ENCODE measurements at regions not wholly inside any gene's neighbourhood (a gene's known extent, or its start where the extent isn't known, plus 50 kb on each side); places are given as distances from the start of the nearest gene placed in this dataset.

DNA sequence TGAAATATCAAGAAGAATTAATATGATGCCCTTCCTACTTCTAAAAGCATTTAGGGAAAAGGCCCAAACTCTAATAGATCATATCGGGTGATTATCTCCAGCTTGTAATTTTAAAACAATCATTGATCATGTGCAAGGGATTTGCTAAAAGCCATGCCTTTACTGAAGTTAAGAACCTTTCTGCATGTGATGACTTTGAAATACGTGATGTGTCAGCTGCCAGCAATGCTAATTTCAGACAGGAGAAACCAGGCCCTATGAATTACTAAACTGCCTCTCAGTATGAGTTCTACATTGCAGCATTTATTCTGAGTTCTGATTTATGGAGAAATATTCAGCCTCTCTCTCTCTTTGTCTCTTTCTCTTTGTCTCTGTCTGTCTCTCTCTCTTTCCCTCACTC, 203.6 kb upstream of the AKR1E2 start:
- Histone ChIP-seq H3K27me3 (replicated peaks; ENCODE audit: insufficient read depth) (no peaks in the 10 kb centered on the region), H2AFZ (peak overlapping the region; percentile 53), H3K36me3 (ENCODE audit: low read depth) (no peaks in the 10 kb centered on the region), H3K9me3 (ENCODE audit: low read depth) (no peaks in the 10 kb centered on the region), H3K4me3 (no peak overlapping the region), H3K79me2 (ENCODE audit: insufficient read depth) (no peaks in the 10 kb centered on the region), H3K4me1 (ENCODE audit: insufficient read depth) (peaks cover 18% of the 10 kb centered on the region), H3K9me2 (ENCODE audit: insufficient read depth) (no peaks in the 10 kb centered on the region), H3K9ac (no peak overlapping the region), H3F3A (ENCODE audit: insufficient read depth) (peaks cover 11% of the 10 kb centered on the region; the same call in 1 of the 2 replicates), H3K27ac (no peak overlapping the region), H3K4me2 (ENCODE audit: unreplicated experiment) (no peak overlapping the region), H4K20me1 (ENCODE audit: insufficient read depth) (no peaks in the 10 kb centered on the region)
- 76 to 80% methylated on average over 2 of the region's 2 CpGs for WGBS, 2 experiments (ENCODE audit: low coverage in 1 of 2, low lambda C conversion rate in 2 of 2, missing lambda C conversion rate in 2 of 2)
- peak; percentile 25 for DNase-seq
- TF ChIP-seq EZH2phosphoT487 (IDR thresholded peaks at IDR 0.05; ENCODE audit: insufficient read depth, low read depth) (no peak), EZH2 (IDR thresholded peaks at IDR 0.05; ENCODE audit: insufficient read depth, poor library complexity, severe bottlenecking) (no peak)
- in situ Hi-C loops (cut with MboI): no loop called here

DNA sequence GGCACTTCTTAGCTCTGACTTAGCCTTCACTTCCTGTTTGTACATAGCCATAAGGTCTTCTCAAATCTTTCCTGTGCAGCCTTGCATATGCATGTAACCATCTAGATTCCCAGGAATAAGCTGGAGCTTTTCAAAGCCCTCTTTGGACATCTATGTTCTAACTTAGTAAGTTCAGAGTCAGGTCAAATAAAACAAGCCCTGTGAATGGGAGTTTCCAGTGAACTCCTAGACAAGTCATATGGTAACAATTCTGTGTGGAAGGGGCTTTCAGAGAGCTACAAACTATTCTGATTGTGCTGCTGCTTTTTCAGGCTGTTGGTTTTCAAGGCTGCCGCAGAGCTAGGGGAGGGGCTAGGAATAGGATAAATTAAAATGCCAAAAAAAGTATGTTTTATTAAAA, 208.4 kb upstream of the AKR1E2 start:
- in situ Hi-C loops (cut with MboI): no loop called here
- no peaks in the 10 kb centered on the region for H3K79me2 ChIP-seq (ENCODE audit: insufficient read depth)
- peaks cover 5% of the 10 kb centered on the region; the same call in 1 of the 2 replicates for H3K4me1 ChIP-seq (ENCODE audit: insufficient read depth)
- H4K20me1 ChIP-seq (ENCODE audit: insufficient read depth): no peaks in the 10 kb centered on the region
- H3K27me3 ChIP-seq (replicated peaks; ENCODE audit: insufficient read depth): no peaks in the 10 kb centered on the region
- 3 to 18% methylated on average over 1 of the region's 1 CpG for WGBS, 2 experiments (ENCODE audit: low coverage in 1 of 2, low lambda C conversion rate in 2 of 2, missing lambda C conversion rate in 2 of 2)
- H3K9me3 ChIP-seq (ENCODE audit: low read depth): no peaks in the 10 kb centered on the region
- no peak overlapping the region for H3K27ac ChIP-seq
- no peak overlapping the region for H3K4me2 ChIP-seq (ENCODE audit: unreplicated experiment)
- no peak overlapping the region for H2AFZ ChIP-seq
- H3K36me3 ChIP-seq (ENCODE audit: low read depth): no peaks in the 10 kb centered on the region
- no peak for DNase-seq
- no peaks in the 10 kb centered on the region for H3F3A ChIP-seq (ENCODE audit: insufficient read depth)
- no peak overlapping the region for H3K4me3 ChIP-seq
- no peaks in the 10 kb centered on the region for H3K9me2 ChIP-seq (ENCODE audit: insufficient read depth)
- no peak overlapping the region for H3K9ac ChIP-seq
- no peak for TF ChIP-seq EZH2phosphoT487 (IDR thresholded peaks at IDR 0.05; ENCODE audit: insufficient read depth, low read depth)
- no peak for TF ChIP-seq EZH2 (IDR thresholded peaks at IDR 0.05; ENCODE audit: insufficient read depth, poor library complexity, severe bottlenecking)

DNA sequence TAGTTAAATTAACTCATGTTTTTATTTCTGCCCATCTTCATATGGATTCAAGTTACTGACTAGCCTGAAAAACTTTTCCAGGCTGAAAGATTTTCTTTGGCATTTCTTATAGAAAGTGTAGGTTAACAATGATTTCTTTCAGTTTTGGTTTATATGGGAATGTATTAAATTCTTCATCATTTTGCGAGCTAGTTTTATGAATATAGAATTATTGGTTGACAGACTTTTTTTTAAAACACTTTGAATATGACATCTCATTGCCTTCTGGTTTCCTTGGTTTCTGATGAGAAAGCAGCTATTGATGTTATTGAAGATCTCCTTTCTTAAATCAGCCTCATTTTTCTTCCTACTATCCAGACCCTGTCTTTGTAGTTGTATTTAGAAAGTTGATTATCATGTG, 211.0 kb upstream of the AKR1E2 start:
- no peak for DNase-seq
- Histone ChIP-seq H3K4me3 (no peak overlapping the region), H3K4me2 (ENCODE audit: unreplicated experiment) (no peak overlapping the region), H3K27ac (no peak overlapping the region), H3K36me3 (ENCODE audit: low read depth) (no peaks in the 10 kb centered on the region), H3K9me3 (ENCODE audit: low read depth) (no peaks in the 10 kb centered on the region), H3K9me2 (ENCODE audit: insufficient read depth) (no peaks in the 10 kb centered on the region), H3F3A (ENCODE audit: insufficient read depth) (no peaks in the 10 kb centered on the region), H3K9ac (no peak overlapping the region), H3K27me3 (replicated peaks; ENCODE audit: insufficient read depth) (no peaks in the 10 kb centered on the region), H4K20me1 (ENCODE audit: insufficient read depth) (no peaks in the 10 kb centered on the region), H3K79me2 (ENCODE audit: insufficient read depth) (no peaks in the 10 kb centered on the region), H3K4me1 (ENCODE audit: insufficient read depth) (no peaks in the 10 kb centered on the region), H2AFZ (no peak overlapping the region)
- 90 to 97% methylated on average over 1 of the region's 1 CpG for WGBS, 2 experiments (ENCODE audit: low coverage in 1 of 2, low lambda C conversion rate in 2 of 2, missing lambda C conversion rate in 2 of 2)
- in situ Hi-C loops (cut with MboI): no loop called here
- no peak for TF ChIP-seq EZH2phosphoT487 (IDR thresholded peaks at IDR 0.05; ENCODE audit: insufficient read depth, low read depth)
- no peak for TF ChIP-seq EZH2 (IDR thresholded peaks at IDR 0.05; ENCODE audit: insufficient read depth, poor library complexity, severe bottlenecking)

DNA sequence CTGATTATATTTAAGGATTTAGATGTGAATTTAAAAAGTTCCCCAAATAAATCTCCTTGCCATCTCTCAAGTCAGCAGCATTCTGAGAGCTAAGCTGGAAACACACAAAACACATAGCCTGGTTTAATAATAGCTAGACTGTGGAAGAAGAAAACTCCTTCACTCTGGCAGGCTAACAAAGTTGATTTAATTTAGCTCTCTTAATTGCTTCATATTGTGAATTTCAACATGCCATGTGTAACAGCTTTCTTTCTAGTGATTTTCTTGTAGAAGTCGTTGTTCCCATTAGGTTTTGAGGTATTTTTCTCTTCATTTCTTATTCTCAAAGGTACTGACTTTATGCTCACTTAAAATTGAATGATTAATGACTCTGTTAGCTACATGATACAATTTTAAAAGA, 216.8 kb upstream of the AKR1E2 start:
- H3K27me3 ChIP-seq (replicated peaks; ENCODE audit: insufficient read depth): no peaks in the 10 kb centered on the region
- H3F3A ChIP-seq (ENCODE audit: insufficient read depth): no peaks in the 10 kb centered on the region
- H2AFZ ChIP-seq: no peak overlapping the region; the same call in 1 of the 2 replicates
- H3K36me3 ChIP-seq (ENCODE audit: low read depth): no peaks in the 10 kb centered on the region
- no peaks in the 10 kb centered on the region for H3K9me2 ChIP-seq (ENCODE audit: insufficient read depth)
- DNase-seq: no peak
- H3K9ac ChIP-seq: no peak overlapping the region
- no peak overlapping the region for H3K4me3 ChIP-seq
- TF ChIP-seq EZH2phosphoT487 (IDR thresholded peaks at IDR 0.05; ENCODE audit: insufficient read depth, low read depth) (no peak), EZH2 (IDR thresholded peaks at IDR 0.05; ENCODE audit: insufficient read depth, poor library complexity, severe bottlenecking) (no peak)
- no peaks in the 10 kb centered on the region for H3K4me1 ChIP-seq (ENCODE audit: insufficient read depth)
- in situ Hi-C loops (cut with MboI): no loop called here
- no peaks in the 10 kb centered on the region for H3K79me2 ChIP-seq (ENCODE audit: insufficient read depth)
- no peaks in the 10 kb centered on the region for H4K20me1 ChIP-seq (ENCODE audit: insufficient read depth)
- no peaks in the 10 kb centered on the region for H3K9me3 ChIP-seq (ENCODE audit: low read depth)
- H3K4me2 ChIP-seq (ENCODE audit: unreplicated experiment): no peak overlapping the region
- WGBS, 2 experiments (ENCODE audit: low coverage in 1 of 2, low lambda C conversion rate in 2 of 2, missing lambda C conversion rate in 2 of 2): 5 to 21% methylated on average over 1 of the region's 1 CpG
- H3K27ac ChIP-seq: no peak overlapping the region

DNA sequence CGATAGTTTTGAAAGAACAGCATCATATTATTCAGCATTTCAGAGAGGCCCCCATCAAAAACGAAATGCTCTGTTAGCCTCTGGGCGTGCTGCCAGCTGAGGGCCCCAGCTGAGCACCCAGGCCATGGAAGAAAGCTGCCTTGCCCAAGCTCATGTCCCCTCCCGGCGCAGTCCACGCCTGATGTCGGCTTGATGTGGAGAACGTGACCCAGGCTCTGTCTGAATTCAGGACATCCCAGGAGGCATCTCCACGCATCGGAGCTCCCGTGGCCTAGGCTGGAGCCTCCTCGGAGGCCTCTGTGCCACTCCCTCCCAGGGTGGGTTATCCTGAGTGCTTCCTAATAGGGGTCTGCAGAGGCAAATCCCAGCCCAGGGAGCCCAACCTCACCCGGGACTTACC, 218.3 kb upstream of the AKR1E2 start:
- Histone ChIP-seq H3K4me2 (ENCODE audit: unreplicated experiment) (no peak overlapping the region), H4K20me1 (ENCODE audit: insufficient read depth) (no peaks in the 10 kb centered on the region), H3K27ac (no peak overlapping the region), H3K4me3 (no peak overlapping the region), H3K36me3 (ENCODE audit: low read depth) (no peaks in the 10 kb centered on the region), H3K79me2 (ENCODE audit: insufficient read depth) (no peaks in the 10 kb centered on the region), H3K9me2 (ENCODE audit: insufficient read depth) (no peaks in the 10 kb centered on the region), H2AFZ (no peak overlapping the region), H3K9me3 (ENCODE audit: low read depth) (no peaks in the 10 kb centered on the region), H3K27me3 (replicated peaks; ENCODE audit: insufficient read depth) (no peaks in the 10 kb centered on the region), H3F3A (ENCODE audit: insufficient read depth) (no peaks in the 10 kb centered on the region), H3K9ac (no peak overlapping the region), H3K4me1 (ENCODE audit: insufficient read depth) (no peaks in the 10 kb centered on the region)
- TF ChIP-seq EZH2phosphoT487 (IDR thresholded peaks at IDR 0.05; ENCODE audit: insufficient read depth, low read depth) (no peak), EZH2 (IDR thresholded peaks at IDR 0.05; ENCODE audit: insufficient read depth, poor library complexity, severe bottlenecking) (no peak)
- DNase-seq: no peak
- 82 to 83% methylated on average over 13 of the region's 13 CpGs for WGBS, 2 experiments (ENCODE audit: low coverage in 1 of 2, low lambda C conversion rate in 2 of 2, missing lambda C conversion rate in 2 of 2)
- in situ Hi-C loops (cut with MboI): no loop called here
